ENCODE measurements at regions not wholly inside any gene's neighbourhood (a gene's known extent, or its start where the extent isn't known, plus 50 kb on each side); places are given as distances from the start of the nearest gene placed in this dataset.

- TF ChIP-seq, protein P1, sequence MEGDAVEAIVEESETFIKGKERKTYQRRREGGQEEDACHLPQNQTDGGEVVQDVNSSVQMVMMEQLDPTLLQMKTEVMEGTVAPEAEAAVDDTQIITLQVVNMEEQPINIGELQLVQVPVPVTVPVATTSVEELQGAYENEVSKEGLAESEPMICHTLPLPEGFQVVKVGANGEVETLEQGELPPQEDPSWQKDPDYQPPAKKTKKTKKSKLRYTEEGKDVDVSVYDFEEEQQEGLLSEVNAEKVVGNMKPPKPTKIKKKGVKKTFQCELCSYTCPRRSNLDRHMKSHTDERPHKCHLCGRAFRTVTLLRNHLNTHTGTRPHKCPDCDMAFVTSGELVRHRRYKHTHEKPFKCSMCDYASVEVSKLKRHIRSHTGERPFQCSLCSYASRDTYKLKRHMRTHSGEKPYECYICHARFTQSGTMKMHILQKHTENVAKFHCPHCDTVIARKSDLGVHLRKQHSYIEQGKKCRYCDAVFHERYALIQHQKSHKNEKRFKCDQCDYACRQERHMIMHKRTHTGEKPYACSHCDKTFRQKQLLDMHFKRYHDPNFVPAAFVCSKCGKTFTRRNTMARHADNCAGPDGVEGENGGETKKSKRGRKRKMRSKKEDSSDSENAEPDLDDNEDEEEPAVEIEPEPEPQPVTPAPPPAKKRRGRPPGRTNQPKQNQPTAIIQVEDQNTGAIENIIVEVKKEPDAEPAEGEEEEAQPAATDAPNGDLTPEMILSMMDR (conservative IDR thresholded peaks at IDR 0.05) = no peak
- H3K27ac ChIP-seq = no peak overlapping the region
Observed at GRCh38 chr2:217632043-217632442, 370.8 kb downstream of the TNS1 start.

- TF ChIP-seq, protein P1 (conservative IDR thresholded peaks at IDR 0.05) = no peak
- H3K27ac ChIP-seq = no peak overlapping the region
Observed at GRCh38 chr2:217631115-217631514, 371.7 kb downstream of the TNS1 start.

DNA sequence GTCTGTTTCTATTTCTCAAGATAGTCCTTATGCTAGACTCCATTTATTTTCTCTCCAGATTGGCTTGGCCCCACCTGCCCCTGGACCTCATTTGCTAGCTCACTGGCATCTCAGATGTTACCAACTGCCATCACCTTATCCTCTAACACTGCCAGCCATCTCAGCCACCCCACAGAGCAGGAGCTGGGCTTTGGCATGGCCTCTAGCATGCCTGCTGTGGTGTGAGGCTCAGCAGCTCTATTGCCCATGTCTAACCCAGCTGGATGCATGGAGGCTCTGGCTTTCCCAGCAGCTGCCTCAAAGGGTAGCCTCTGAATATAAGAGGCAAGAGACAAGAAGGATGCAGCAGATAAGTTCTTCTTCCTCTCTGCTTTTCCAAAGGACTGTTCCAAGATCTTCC lies 373.4 kb downstream of the TNS1 start:
- no peak overlapping the region for H3K27ac ChIP-seq
- TF ChIP-seq, protein P1 (conservative IDR thresholded peaks at IDR 0.05) = no peak

- H3K27ac ChIP-seq = no peak overlapping the region
- TF ChIP-seq, protein P1 (conservative IDR thresholded peaks at IDR 0.05) = no peak
Observed at GRCh38 chr2:217628061-217628460, 374.7 kb downstream of the TNS1 start.

DNA sequence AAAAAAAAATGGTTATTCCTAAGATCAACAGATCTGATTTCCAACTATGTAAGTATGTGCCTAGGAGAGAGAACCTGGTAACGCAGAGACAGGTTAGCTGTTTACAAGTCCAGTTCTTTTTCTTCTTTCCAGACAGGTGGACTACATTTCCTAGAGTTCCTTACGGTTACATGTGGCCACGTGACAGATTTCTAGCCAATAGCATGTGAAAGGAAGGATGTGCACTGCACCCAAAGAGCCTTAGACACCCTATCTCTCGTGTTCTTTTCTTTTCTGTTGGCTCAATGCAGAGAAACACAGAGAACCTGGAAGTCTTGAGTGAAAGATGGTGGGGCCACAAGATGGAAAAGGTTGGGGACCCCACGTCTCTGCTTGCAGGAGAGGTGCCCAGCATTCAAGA lies 375.9 kb downstream of the TNS1 start:
- TF ChIP-seq, protein P1 (conservative IDR thresholded peaks at IDR 0.05) = no peak
- H3K27ac ChIP-seq = no peak overlapping the region

- TF ChIP-seq, protein P1 (conservative IDR thresholded peaks at IDR 0.05) = no peak
- H3K27ac ChIP-seq = no peak overlapping the region
Observed at GRCh38 chr2:217625557-217626169, 377.1 kb downstream of the TNS1 start.

DNA sequence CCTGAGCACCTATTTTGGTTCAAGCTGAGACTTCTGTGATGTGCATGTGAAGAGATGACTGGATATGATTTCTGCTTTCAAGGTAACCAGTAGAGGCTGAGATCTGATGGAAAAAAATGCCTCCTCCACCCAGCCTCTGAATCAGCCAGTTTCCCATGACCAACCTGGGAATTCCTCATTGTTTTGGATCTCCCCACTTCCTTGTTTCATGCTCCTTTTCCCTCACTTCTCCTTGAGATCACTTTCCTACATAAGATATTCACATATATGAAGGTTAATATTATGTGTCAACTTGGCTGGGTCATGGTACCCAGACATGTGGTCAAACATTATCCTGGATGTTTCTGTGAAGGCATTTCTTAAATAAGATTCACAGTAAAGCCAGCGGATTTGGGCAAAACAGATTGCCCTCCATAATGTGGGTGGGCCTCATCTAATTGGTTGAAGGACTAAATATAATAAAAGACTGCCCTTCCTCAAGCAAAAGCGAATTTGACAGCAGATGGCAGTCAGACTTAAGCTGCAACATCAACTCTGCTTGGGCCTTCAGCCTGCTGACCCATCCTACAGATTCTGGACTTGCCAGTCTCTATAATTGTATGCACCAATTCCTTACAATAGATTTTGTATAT lies 379.4 kb downstream of the TNS1 start:
- no peak overlapping the region for H3K27ac ChIP-seq
- TF ChIP-seq, protein P1 (conservative IDR thresholded peaks at IDR 0.05) = no peak
